ENCODE measurements at regions not wholly inside any gene's neighbourhood (a gene's known extent, or its start where the extent isn't known, plus 50 kb on each side); places are given as distances from the start of the nearest gene placed in this dataset.

GRCh38 chr7:47089068-47089417, 492.9 kb downstream of the TNS3 start:
- peak in 1 of 3 experiments; percentile 15 for TF ChIP-seq CTCF (IDR thresholded peaks at IDR 0.05)
- TF ChIP-seq POLR2AphosphoS5 (IDR thresholded peaks at IDR 0.05; ENCODE audit: insufficient read depth in 1 of 2, low read depth in 1 of 2) = no peak
